ENCODE measurements at regions not wholly inside any gene's neighbourhood (a gene's known extent, or its start where the extent isn't known, plus 50 kb on each side); places are given as distances from the start of the nearest gene placed in this dataset.
A peak's percentile ranks its signal among the peaks of the same experiment; 100 is the strongest.

DNA sequence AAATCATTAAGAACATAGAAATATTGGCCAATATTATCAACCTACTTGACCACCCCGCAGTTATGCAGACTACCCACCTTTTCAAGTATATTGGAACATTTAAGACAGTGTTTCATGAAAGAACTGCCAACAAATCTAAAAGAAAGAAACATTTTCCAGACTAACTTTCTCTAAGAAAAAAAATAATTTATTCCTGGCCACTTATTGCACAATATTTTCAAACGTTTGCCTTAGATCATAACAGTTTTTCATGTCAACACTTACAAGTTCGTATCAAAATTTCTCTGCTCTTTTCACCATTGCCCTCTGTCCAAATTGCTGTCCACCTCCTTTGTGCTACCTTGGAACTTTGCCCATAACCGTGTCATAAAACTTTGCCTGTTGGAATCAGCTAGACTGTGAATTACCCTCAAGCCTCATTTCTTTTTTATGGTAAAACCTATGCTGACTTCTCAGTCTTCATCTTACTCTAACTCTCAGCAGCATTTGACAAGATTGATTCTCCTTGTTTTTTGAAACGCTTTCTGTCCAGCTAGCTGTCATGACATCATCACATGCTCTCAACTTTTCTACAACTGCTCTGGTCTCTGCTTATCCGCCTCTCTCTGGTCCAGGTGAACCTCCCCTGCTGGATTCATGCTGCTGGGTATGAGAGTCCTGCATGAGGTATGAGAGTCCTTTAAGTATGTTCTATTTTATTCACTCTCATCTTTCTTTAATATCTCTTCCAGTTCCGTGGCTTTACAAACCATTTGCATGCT is 92.8 kb upstream of the CHRM3 start (continued):
- TF ChIP-seq AR (CRISPR knock-in tag; IDR thresholded peaks at IDR 0.05) (no peak), RORB (CRISPR knock-in tag; IDR thresholded peaks at IDR 0.05) (no peak), TP53 (CRISPR knock-in tag; IDR thresholded peaks at IDR 0.05) (no peak), IRF2 (CRISPR knock-in tag; IDR thresholded peaks at IDR 0.05; ENCODE audit: borderline replicate concordance, low read depth) (no peak)

GRCh38 chr1:239288820-239289554 is 97.4 kb upstream of the CHRM3 start:
- Mint-ChIP-seq H3K9me3 (peaks cover 19% of the 10 kb centered on the region), H3K4me1 (peaks cover 47% of the 10 kb centered on the region), H3K27ac (no peak overlapping the region), H3K36me3 (peaks cover 20% of the 10 kb centered on the region), H3K27me3 (ENCODE audit: low read depth) (0 out of 2 replicates have a peak, but pooled peaks cover 4% of the 10 kb centered on the region), H3K4me3 (no peak overlapping the region)
- CTCF ChIA-PET, result no interaction called here
- no peak for DNase-seq (ENCODE audit: low spot score)
- ATAC-seq, result no peak
- TF ChIP-seq MLX (CRISPR knock-in tag; IDR thresholded peaks at IDR 0.05), result no peak
- no peak for TF ChIP-seq GRHL2 (CRISPR knock-in tag; IDR thresholded peaks at IDR 0.05; ENCODE audit: insufficient replicate concordance, severe bottlenecking)
- TF ChIP-seq, protein P1, sequence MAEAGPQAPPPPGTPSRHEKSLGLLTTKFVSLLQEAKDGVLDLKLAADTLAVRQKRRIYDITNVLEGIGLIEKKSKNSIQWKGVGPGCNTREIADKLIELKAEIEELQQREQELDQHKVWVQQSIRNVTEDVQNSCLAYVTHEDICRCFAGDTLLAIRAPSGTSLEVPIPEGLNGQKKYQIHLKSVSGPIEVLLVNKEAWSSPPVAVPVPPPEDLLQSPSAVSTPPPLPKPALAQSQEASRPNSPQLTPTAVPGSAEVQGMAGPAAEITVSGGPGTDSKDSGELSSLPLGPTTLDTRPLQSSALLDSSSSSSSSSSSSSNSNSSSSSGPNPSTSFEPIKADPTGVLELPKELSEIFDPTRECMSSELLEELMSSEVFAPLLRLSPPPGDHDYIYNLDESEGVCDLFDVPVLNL (CRISPR knock-in tag; IDR thresholded peaks at IDR 0.05; ENCODE audit: borderline replicate concordance, low read depth), result no peak
- no peak for TF ChIP-seq ZNF263 (CRISPR knock-in tag; IDR thresholded peaks at IDR 0.05; ENCODE audit: low read depth)
- no peak for TF ChIP-seq CREB1 (CRISPR knock-in tag; IDR thresholded peaks at IDR 0.05)
- TF ChIP-seq RORB (CRISPR knock-in tag; IDR thresholded peaks at IDR 0.05), result no peak
- TF ChIP-seq, protein P2, sequence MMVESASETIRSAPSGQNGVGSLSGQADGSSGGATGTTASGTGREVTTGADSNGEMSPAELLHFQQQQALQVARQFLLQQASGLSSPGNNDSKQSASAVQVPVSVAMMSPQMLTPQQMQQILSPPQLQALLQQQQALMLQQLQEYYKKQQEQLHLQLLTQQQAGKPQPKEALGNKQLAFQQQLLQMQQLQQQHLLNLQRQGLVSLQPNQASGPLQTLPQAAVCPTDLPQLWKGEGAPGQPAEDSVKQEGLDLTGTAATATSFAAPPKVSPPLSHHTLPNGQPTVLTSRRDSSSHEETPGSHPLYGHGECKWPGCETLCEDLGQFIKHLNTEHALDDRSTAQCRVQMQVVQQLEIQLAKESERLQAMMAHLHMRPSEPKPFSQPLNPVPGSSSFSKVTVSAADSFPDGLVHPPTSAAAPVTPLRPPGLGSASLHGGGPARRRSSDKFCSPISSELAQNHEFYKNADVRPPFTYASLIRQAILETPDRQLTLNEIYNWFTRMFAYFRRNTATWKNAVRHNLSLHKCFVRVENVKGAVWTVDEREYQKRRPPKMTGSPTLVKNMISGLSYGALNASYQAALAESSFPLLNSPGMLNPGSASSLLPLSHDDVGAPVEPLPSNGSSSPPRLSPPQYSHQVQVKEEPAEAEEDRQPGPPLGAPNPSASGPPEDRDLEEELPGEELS (CRISPR knock-in tag; IDR thresholded peaks at IDR 0.05), result no peak
- TF ChIP-seq MXD4 (CRISPR knock-in tag; IDR thresholded peaks at IDR 0.05; ENCODE audit: borderline replicate concordance), result no peak
- POLR2A ChIA-PET, result no interaction called here

- peak; percentile 75 for ATAC-seq
- no peak for DNase-seq (ENCODE audit: low spot score)
- Mint-ChIP-seq H3K27ac (peak overlapping the region; percentile 83), H3K9me3 (peaks cover 19% of the 10 kb centered on the region), H3K27me3 (ENCODE audit: low read depth) (peaks cover 4% of the 10 kb centered on the region), H3K36me3 (peaks cover 20% of the 10 kb centered on the region), H3K4me3 (no peak overlapping the region), H3K4me1 (peaks cover 52% of the 10 kb centered on the region)
- POLR2A ChIA-PET, result no interaction called here
- TF ChIP-seq CTCF (IDR thresholded peaks at IDR 0.05) (no peak), ZNF121 (CRISPR knock-in tag; IDR thresholded peaks at IDR 0.05) (no peak), RELA (CRISPR knock-in tag; IDR thresholded peaks at IDR 0.05; ENCODE audit: borderline replicate concordance) (no peak), FOXP1 (CRISPR knock-in tag; IDR thresholded peaks at IDR 0.05; ENCODE audit: borderline replicate concordance) (no peak), SMAD4 (CRISPR knock-in tag; IDR thresholded peaks at IDR 0.05) (no peak)
- CTCF ChIA-PET, result interaction anchor here (0.6 kb wide), 1 partner anchor 21 kb away, joined by 5 read pairs; no protein-coding TSS in a partner anchor
These were observed 99.1 kb upstream of the CHRM3 start for GRCh38 chr1:239287296-239287695.
